ENCODE measurements at regions not wholly inside any gene's neighbourhood (a gene's known extent, or its start where the extent isn't known, plus 50 kb on each side); places are given as distances from the start of the nearest gene placed in this dataset.

- no peak for FAIRE-seq
Measured at GRCh38 chr2:84234103-84234502, 225.0 kb downstream of the SUCLG1 start.

GRCh38 chr2:84231478-84231877 is 227.6 kb downstream of the SUCLG1 start:
- no peak for FAIRE-seq
- no TSS peak for BruUV-seq (replicated peaks)
- in situ Hi-C loops (cut with MboI): no loop called here
- TF ChIP-seq HEY1 (CRISPR knock-in tag; IDR thresholded peaks at IDR 0.05; ENCODE audit: borderline replicate concordance) (no peak), CBFB (CRISPR knock-in tag; IDR thresholded peaks at IDR 0.05) (no peak), ZNF398 (CRISPR knock-in tag; IDR thresholded peaks at IDR 0.05) (no peak), COPS2 (conservative IDR thresholded peaks at IDR 0.05) (no peak), RNF2 (IDR thresholded peaks at IDR 0.05) (no peak), ATF2 (CRISPR knock-in tag; IDR thresholded peaks at IDR 0.05) (no peak), GATAD2A (IDR thresholded peaks at IDR 0.05) (no peak), ZKSCAN8 (CRISPR knock-in tag; IDR thresholded peaks at IDR 0.05) (no peak), PCBP1 (IDR thresholded peaks at IDR 0.05; ENCODE audit: low read depth, low read length, poor library complexity, severe bottlenecking) (no peak)

More at GRCh38 chr2:84234103-84234502, 225.0 kb downstream of the SUCLG1 start:
- H3K9me3 ChIP-seq (replicated peaks; ENCODE audit: control insufficient read depth, insufficient read depth, low read depth, low read length): no peaks in the 10 kb centered on the region
- WGBS (ENCODE audit: insufficient coverage, low coverage, missing lambda C conversion rate): 0% methylated on average over 6 of the region's 6 CpGs
- intact Hi-C loops (cut with micrococcal nuclease): no loop called here
- H3K27me3 ChIP-seq (ENCODE audit: control insufficient read depth in 2 of 2, insufficient read depth in 2 of 2, low read length in 2 of 2): no peaks in the 10 kb centered on the region
- ChIA-PET CTCF (ENCODE audit: low intra/inter-chr PET ratio) (interaction anchor here (0.6 kb wide), 1 partner anchor 57 kb away, joined by 3 read pairs; no protein-coding TSS in a partner anchor), POLR2A (no interaction called here)
- no peak overlapping the region for H3K4me2 ChIP-seq (ENCODE audit: insufficient read depth, low read length)
- in situ Hi-C loops (cut with MboI): no loop called here
- H3K4me3 ChIP-seq: no peak overlapping the region
- H3K27ac ChIP-seq (ENCODE audit: extremely low read depth, low read depth, low read length): no peak overlapping the region
- H3K4me1 ChIP-seq (replicated peaks in 1 of 2; ENCODE audit: control insufficient read depth in 2 of 2, insufficient read depth in 2 of 2, low read length in 2 of 2): no peaks in the 10 kb centered on the region
- H3K9ac ChIP-seq (ENCODE audit: insufficient read depth in 1 of 2, low read depth in 2 of 2, low read length in 2 of 2): no peak overlapping the region
- no peaks in the 10 kb centered on the region for H3K36me3 ChIP-seq (ENCODE audit: control insufficient read depth, insufficient read depth, low read length)
- H2AFZ ChIP-seq (ENCODE audit: low read depth, low read length): no peak overlapping the region
- BruUV-seq (replicated peaks): no TSS peak
- ATAC-seq (no peak), DNase-seq (ENCODE audit: extremely low read depth in 1 of 4, low spot score in 3 of 4) (no peak)
- H4K20me1 ChIP-seq (replicated peaks; ENCODE audit: control insufficient read depth, insufficient read depth, low read length): no peaks in the 10 kb centered on the region
- H3K79me2 ChIP-seq (ENCODE audit: control insufficient read depth, insufficient read depth, low read length): no peaks in the 10 kb centered on the region
- TF ChIP-seq XRCC5 (IDR thresholded peaks at IDR 0.05; ENCODE audit: low read depth, low read length) (no peak), ZNF785 (CRISPR knock-in tag; IDR thresholded peaks at IDR 0.05) (no peak)
- no peaks in the 10 kb centered on the region for H3K9me1 ChIP-seq (ENCODE audit: control insufficient read depth, insufficient read depth, low read length)

More at GRCh38 chr2:84231478-84231877, 227.6 kb downstream of the SUCLG1 start:
- ATAC-seq (no peak), DNase-seq (ENCODE audit: extremely low read depth in 1 of 4, low spot score in 3 of 4) (no peak)
- H3K9me1 ChIP-seq (ENCODE audit: control insufficient read depth, insufficient read depth, low read length): no peaks in the 10 kb centered on the region
- no peak overlapping the region for H3K9ac ChIP-seq (ENCODE audit: insufficient read depth in 1 of 2, low read depth in 2 of 2, low read length in 2 of 2)
- WGBS (ENCODE audit: insufficient coverage, low coverage, missing lambda C conversion rate): 0% methylated on average over 1 of the region's 1 CpG
- no peak overlapping the region for H2AFZ ChIP-seq (ENCODE audit: low read depth, low read length)
- no peaks in the 10 kb centered on the region for H3K36me3 ChIP-seq (ENCODE audit: control insufficient read depth, insufficient read depth, low read length)
- no peak overlapping the region for H3K27ac ChIP-seq (ENCODE audit: extremely low read depth, low read depth, low read length)
- no peaks in the 10 kb centered on the region for H3K4me1 ChIP-seq (replicated peaks in 1 of 2; ENCODE audit: control insufficient read depth in 2 of 2, insufficient read depth in 2 of 2, low read length in 2 of 2)
- H3K9me3 ChIP-seq (replicated peaks; ENCODE audit: control insufficient read depth, insufficient read depth, low read depth, low read length): no peaks in the 10 kb centered on the region
- H4K20me1 ChIP-seq (replicated peaks; ENCODE audit: control insufficient read depth, insufficient read depth, low read length): no peaks in the 10 kb centered on the region
- intact Hi-C loops (cut with micrococcal nuclease): no loop called here
- no peak overlapping the region for H3K4me3 ChIP-seq
- POLR2A ChIA-PET: no interaction called here
- H3K4me2 ChIP-seq (ENCODE audit: insufficient read depth, low read length): no peak overlapping the region
- no peaks in the 10 kb centered on the region for H3K27me3 ChIP-seq (ENCODE audit: control insufficient read depth in 2 of 2, insufficient read depth in 2 of 2, low read length in 2 of 2)
- CTCF ChIA-PET (ENCODE audit: low intra/inter-chr PET ratio): no interaction called here
- no peaks in the 10 kb centered on the region for H3K79me2 ChIP-seq (ENCODE audit: control insufficient read depth, insufficient read depth, low read length)
